CD4-positive, alpha-beta memory T cell (primary cell): ENCODE measurements at regions not wholly inside any gene's neighbourhood (a gene's known extent, or its start where the extent isn't known, plus 50 kb on each side); places are given as distances from the start of the nearest gene placed in this dataset.
"Not testable (repeated sequence)": the region's sequence is repeated elsewhere in the genome, so short reads cannot be mapped to it uniquely, and the experiment has no call there.

ENCODE experiments used
- CTCF ChIA-PET: fragments of 350-600 bp; sonication (Branson Sonifier 250); formaldehyde crosslinking; loops from one replicate; lab custom pipeline; 2021; ENCODE audit warnings: inconsistent platforms; ENCODE audit not compliant: partially characterized antibody; lab: Charles Lee
- POLR2A ChIA-PET: fragments of 350-600 bp; sonication (Branson Sonifier 250); formaldehyde crosslinking; loops from one replicate; lab custom pipeline; 2021; ENCODE audit not compliant: partially characterized antibody; lab: Charles Lee
- DNase-seq, 5 donors: peaks; one replicate each; pipeline versions ENCODE4 v3.0.0 to v3.0.0-alpha.2; 2020 to 2022; ENCODE audit warnings: mixed read lengths in 1 of 5
- H3K27ac ChIP-seq: one replicate; pipeline ENCODE4 v1.7.0; 2013; ENCODE audit warnings: low read depth, low read length
- H3K27me3 ChIP-seq: 2 replicates; pipeline ENCODE4 v1.7.0; 2013; ENCODE audit warnings: mild to moderate bottlenecking, low read length, moderate library complexity; ENCODE audit not compliant: insufficient read depth
- H3K36me3 ChIP-seq: 2 replicates; pipeline ENCODE4 v1.7.0; 2013; ENCODE audit warnings: mild to moderate bottlenecking, low read length, moderate library complexity; ENCODE audit not compliant: insufficient read depth
- H3K4me1 ChIP-seq: 2 replicates; pipeline ENCODE4 v1.7.0; 2013; ENCODE audit warnings: mild to moderate bottlenecking, low read length, moderate library complexity; ENCODE audit not compliant: insufficient read depth
- H3K4me3 ChIP-seq, 2 donors: one replicate each; pipeline ENCODE4 v1.7.0; 2013; ENCODE audit warnings: low read length in 2 of 2, mild to moderate bottlenecking in 1 of 2
- H3K9me3 ChIP-seq, 2 donors: one replicate each; pipeline ENCODE4 v1.7.0; 2013; ENCODE audit warnings: low read length in 2 of 2, control low read depth in 1 of 2; ENCODE audit not compliant: control insufficient read depth in 1 of 2
- H3K27ac Mint-ChIP-seq, 7 donors: one replicate each; pipeline ENCODE4 v1.8.0; 2020 to 2021; ENCODE audit warnings: mixed read lengths in 7 of 7, mild to moderate bottlenecking in 6 of 7, inconsistent platforms in 3 of 7, moderate library complexity in 3 of 7
- H3K27me3 Mint-ChIP-seq, 2 donors: one replicate each; pipeline ENCODE4 v1.8.0; 2020 to 2021; ENCODE audit warnings: mixed read lengths in 2 of 2
- H3K36me3 Mint-ChIP-seq, 2 donors: one replicate each; pipeline ENCODE4 v1.8.0; 2020 to 2021; ENCODE audit warnings: mixed read lengths in 2 of 2, inconsistent platforms in 1 of 2, mild to moderate bottlenecking in 1 of 2
- H3K4me1 Mint-ChIP-seq, 4 donors: one replicate each; pipeline ENCODE4 v1.8.0; 2020 to 2021; ENCODE audit warnings: mixed read lengths in 4 of 4, mild to moderate bottlenecking in 1 of 4
- H3K4me3 Mint-ChIP-seq, 8 donors: one replicate each; pipeline ENCODE4 v1.8.0; 2020 to 2021; ENCODE audit warnings: mixed read lengths in 8 of 8, mild to moderate bottlenecking in 7 of 8, moderate library complexity in 6 of 8, inconsistent platforms in 3 of 8
- H3K9me3 Mint-ChIP-seq, 8 donors: one replicate each; pipeline ENCODE4 v1.8.0; 2020 to 2021; ENCODE audit warnings: mixed read lengths in 8 of 8, mild to moderate bottlenecking in 5 of 8, inconsistent platforms in 3 of 8, moderate library complexity in 1 of 8
- intact Hi-C: fragments of 100-400 bp; cut with micrococcal nuclease; formaldehyde crosslinking; loops from one replicate; pipeline ENCODE4 v1.15.1; 2023

DNA sequence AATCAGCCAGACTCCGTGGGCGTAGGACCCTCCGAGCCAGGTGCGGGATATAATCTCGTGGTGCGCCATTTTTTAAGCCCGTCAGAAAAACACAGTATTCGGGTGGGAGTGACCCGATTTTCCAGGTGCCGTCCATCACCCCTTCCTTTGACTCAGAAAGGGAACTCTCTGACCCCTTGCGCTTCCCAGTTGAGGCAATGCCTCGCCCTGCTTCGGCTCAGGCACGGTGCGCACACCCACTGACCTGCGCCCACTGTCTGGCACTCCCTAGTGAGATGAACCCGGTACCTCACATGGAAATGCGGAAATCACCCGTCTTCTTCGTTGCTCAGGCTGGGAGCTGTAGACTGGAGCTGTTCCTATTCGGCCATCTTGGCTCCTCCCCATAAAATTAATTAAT lies 1366.5 kb downstream of the LRFN5 start:
- H3K9me3 Mint-ChIP-seq: peaks cover under 1 to 18% (median 8%) of the 10 kb centered on the region in 8 donors
- H3K27me3 ChIP-seq, POLR2A ChIA-PET, H3K27ac ChIP-seq, H3K36me3 ChIP-seq, H3K36me3 Mint-ChIP-seq, H3K4me1 Mint-ChIP-seq, H3K27me3 Mint-ChIP-seq, CTCF ChIA-PET, H3K4me3 ChIP-seq, DNase-seq, H3K27ac Mint-ChIP-seq, H3K9me3 ChIP-seq, H3K4me1 ChIP-seq, intact Hi-C loops, H3K4me3 Mint-ChIP-seq: not testable (repeated sequence)

DNA sequence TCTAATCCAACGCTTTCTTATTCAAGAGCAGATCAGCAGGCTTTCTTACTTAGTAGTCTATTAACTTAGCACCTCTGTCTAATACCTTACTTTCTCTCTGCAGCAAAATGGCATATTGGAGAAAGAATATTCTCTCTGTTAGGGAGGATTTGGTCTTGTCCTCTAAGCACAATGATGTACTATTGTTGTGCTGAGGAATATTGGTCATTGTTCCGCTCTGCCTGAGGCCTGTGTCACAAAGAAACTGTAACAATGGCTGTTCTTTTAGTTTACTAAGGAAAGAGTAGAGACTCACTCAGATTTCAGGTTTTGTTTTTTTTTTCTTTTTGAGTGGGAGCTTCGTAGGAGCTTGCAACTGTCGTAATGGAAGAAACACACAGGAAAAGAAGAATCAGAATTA lies 1358.8 kb downstream of the LRFN5 start:
- DNase-seq: no peak
- H3K4me3 Mint-ChIP-seq: no peak overlapping the region
- CTCF ChIA-PET: no interaction called here
- Histone ChIP-seq H3K9me3 (no peaks in the 10 kb centered on the region), H3K27ac (no peak overlapping the region), H3K4me1 (no peaks in the 10 kb centered on the region), H3K27me3 (no peaks in the 10 kb centered on the region), H3K36me3 (no peaks in the 10 kb centered on the region), H3K4me3 (no peak overlapping the region)
- H3K27me3 Mint-ChIP-seq: no peaks in the 10 kb centered on the region
- peaks cover 0 to 8% (median 5%) of the 10 kb centered on the region in 8 donors for H3K9me3 Mint-ChIP-seq
- intact Hi-C loops: no loop called here
- POLR2A ChIA-PET: no interaction called here
- no peak overlapping the region for H3K27ac Mint-ChIP-seq
- no peaks in the 10 kb centered on the region for H3K36me3 Mint-ChIP-seq
- no peaks in the 10 kb centered on the region for H3K4me1 Mint-ChIP-seq

- intact Hi-C loops: no loop called here
- Histone ChIP-seq H3K9me3 (no peaks in the 10 kb centered on the region), H3K27ac (no peak overlapping the region), H3K27me3 (no peaks in the 10 kb centered on the region), H3K36me3 (no peaks in the 10 kb centered on the region), H3K4me1 (no peaks in the 10 kb centered on the region), H3K4me3 (no peak overlapping the region)
- peaks cover 0 to 9% (median 6%) of the 10 kb centered on the region in 8 donors for H3K9me3 Mint-ChIP-seq
- H3K27ac Mint-ChIP-seq: no peak overlapping the region
- POLR2A ChIA-PET: no interaction called here
- H3K27me3 Mint-ChIP-seq: no peaks in the 10 kb centered on the region
- DNase-seq: no peak
- no peaks in the 10 kb centered on the region for H3K36me3 Mint-ChIP-seq
- no peak overlapping the region for H3K4me3 Mint-ChIP-seq
- CTCF ChIA-PET: no interaction called here
- H3K4me1 Mint-ChIP-seq: no peaks in the 10 kb centered on the region
These were observed 1354.8 kb downstream of the LRFN5 start for GRCh38 chr14:42961509-42961908.

GRCh38 chr14:42950363-42950762 lies 1343.7 kb downstream of the LRFN5 start:
- Histone ChIP-seq H3K4me1 (no peaks in the 10 kb centered on the region), H3K27me3 (no peaks in the 10 kb centered on the region), H3K27ac (no peak overlapping the region), H3K4me3 (no peak overlapping the region), H3K36me3 (no peaks in the 10 kb centered on the region), H3K9me3 (no peaks in the 10 kb centered on the region)
- H3K9me3 Mint-ChIP-seq: peaks cover 0 to 30% (median 7%) of the 10 kb centered on the region in 8 donors
- no peaks in the 10 kb centered on the region for H3K27me3 Mint-ChIP-seq
- ChIA-PET POLR2A (no interaction called here), CTCF (no interaction called here)
- intact Hi-C loops: no loop called here
- no peaks in the 10 kb centered on the region for H3K36me3 Mint-ChIP-seq
- H3K4me1 Mint-ChIP-seq: no peaks in the 10 kb centered on the region
- H3K4me3 Mint-ChIP-seq: no peak overlapping the region
- DNase-seq: no peak
- H3K27ac Mint-ChIP-seq: no peak overlapping the region

DNA sequence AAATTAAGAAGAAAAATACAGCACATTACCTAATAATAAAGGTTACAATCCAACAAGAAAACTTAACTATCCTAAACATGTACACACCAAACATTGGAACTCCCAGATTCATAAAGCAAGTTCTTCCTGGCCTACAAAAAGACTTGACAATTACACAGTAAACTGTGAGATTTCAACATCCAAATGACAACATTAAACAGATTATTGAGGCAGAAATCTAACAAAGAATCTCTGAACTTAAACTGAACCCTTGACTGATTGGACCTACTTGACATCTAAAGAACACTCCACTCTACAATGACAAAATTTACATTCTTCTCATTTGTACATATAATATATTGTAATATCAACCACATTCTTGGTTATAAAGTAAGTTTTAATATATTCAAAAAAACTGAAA lies 1341.3 kb downstream of the LRFN5 start:
- no peaks in the 10 kb centered on the region for H3K4me1 Mint-ChIP-seq
- ChIA-PET POLR2A (no interaction called here), CTCF (no interaction called here)
- Histone ChIP-seq H3K4me3 (no peak overlapping the region), H3K4me1 (no peaks in the 10 kb centered on the region), H3K36me3 (no peaks in the 10 kb centered on the region), H3K9me3 (no peaks in the 10 kb centered on the region), H3K27ac (no peak overlapping the region), H3K27me3 (no peaks in the 10 kb centered on the region)
- no peak overlapping the region for H3K27ac Mint-ChIP-seq
- H3K9me3 Mint-ChIP-seq: peaks cover 0 to 35% (median 8%) of the 10 kb centered on the region in 8 donors
- no peak overlapping the region for H3K4me3 Mint-ChIP-seq
- no peaks in the 10 kb centered on the region for H3K36me3 Mint-ChIP-seq
- intact Hi-C loops: no loop called here
- DNase-seq: no peak
- no peaks in the 10 kb centered on the region for H3K27me3 Mint-ChIP-seq

DNA sequence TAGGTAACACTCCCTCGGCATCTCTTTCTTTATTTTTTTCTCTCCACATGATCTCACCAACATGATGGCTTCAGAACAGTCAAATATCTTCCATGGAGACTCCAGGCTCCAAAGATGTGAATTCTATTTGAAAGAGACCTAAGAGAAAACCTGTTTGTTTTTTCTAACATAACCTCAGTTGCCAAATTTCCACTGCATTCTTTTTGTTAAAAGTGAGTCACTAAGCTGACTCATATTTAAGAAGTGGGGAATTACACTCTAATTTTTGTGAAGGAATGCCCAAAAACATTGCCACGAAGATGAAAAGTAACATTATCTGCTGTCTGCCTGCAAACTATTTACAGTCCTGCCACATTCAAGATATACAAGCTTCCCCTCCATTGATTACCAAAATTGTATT lies 1337.6 kb downstream of the LRFN5 start:
- H3K4me1 ChIP-seq: no peaks in the 10 kb centered on the region
- no peaks in the 10 kb centered on the region for H3K27me3 ChIP-seq
- no peak overlapping the region for H3K4me3 Mint-ChIP-seq
- no peak overlapping the region for H3K27ac Mint-ChIP-seq
- H3K36me3 Mint-ChIP-seq: no peaks in the 10 kb centered on the region
- H3K27ac ChIP-seq: no peak overlapping the region
- peaks cover 0 to 22% (median 2%) of the 10 kb centered on the region in 8 donors for H3K9me3 Mint-ChIP-seq
- DNase-seq: no peak
- no peaks in the 10 kb centered on the region for H3K9me3 ChIP-seq
- CTCF ChIA-PET: no interaction called here
- no peaks in the 10 kb centered on the region for H3K4me1 Mint-ChIP-seq
- H3K36me3 ChIP-seq: no peaks in the 10 kb centered on the region
- H3K27me3 Mint-ChIP-seq: no peaks in the 10 kb centered on the region
- POLR2A ChIA-PET: no interaction called here
- no peak overlapping the region for H3K4me3 ChIP-seq
- intact Hi-C loops: no loop called here

GRCh38 chr14:42931308-42931707 lies 1324.6 kb downstream of the LRFN5 start:
- intact Hi-C loops: no loop called here
- no peaks in the 10 kb centered on the region for H3K36me3 Mint-ChIP-seq
- no peaks in the 10 kb centered on the region for H3K4me1 Mint-ChIP-seq
- no peaks in the 10 kb centered on the region for H3K36me3 ChIP-seq
- H3K4me1 ChIP-seq: no peaks in the 10 kb centered on the region
- H3K27ac ChIP-seq: no peak overlapping the region
- H3K27ac Mint-ChIP-seq: no peak overlapping the region
- no peaks in the 10 kb centered on the region for H3K27me3 ChIP-seq
- no peak for DNase-seq
- no peaks in the 10 kb centered on the region for H3K9me3 ChIP-seq
- no peak overlapping the region for H3K4me3 ChIP-seq
- H3K9me3 Mint-ChIP-seq: peaks cover 0 to 17% (median 8%) of the 10 kb centered on the region in 8 donors
- ChIA-PET CTCF (interaction anchor here (0.9 kb wide), 1 partner anchor 10 kb away, joined by 3 read pairs; no protein-coding TSS in a partner anchor), POLR2A (no interaction called here)
- no peak overlapping the region for H3K4me3 Mint-ChIP-seq
- no peaks in the 10 kb centered on the region for H3K27me3 Mint-ChIP-seq
